ENCODE measurements at regions not wholly inside any gene's neighbourhood (a gene's known extent, or its start where the extent isn't known, plus 50 kb on each side); places are given as distances from the start of the nearest gene placed in this dataset.

DNA sequence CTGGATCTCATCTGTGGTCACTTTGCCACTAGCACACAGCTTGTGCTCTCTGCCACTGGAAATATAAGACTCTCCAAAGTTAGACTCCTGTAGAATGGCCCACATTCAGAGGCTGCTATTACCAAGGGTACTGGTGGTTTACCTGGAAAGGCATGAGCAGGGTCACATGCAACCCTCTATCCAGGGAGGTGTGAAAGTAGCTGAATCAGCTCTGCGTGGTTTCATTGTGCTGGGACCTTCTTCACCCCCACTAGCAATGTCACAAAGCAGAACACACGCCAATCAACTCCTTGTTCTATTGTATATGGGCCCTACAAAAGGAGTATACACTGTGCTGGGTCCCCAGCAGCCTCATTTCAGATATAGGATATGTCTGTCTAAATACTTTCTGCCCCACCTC, 353.6 kb upstream of the AUTS2 start:
- H2AK5ac ChIP-seq (ENCODE audit: low read depth, low read length) = no peak overlapping the region
- no peak overlapping the region for H3K18ac ChIP-seq (ENCODE audit: low read depth, low read length)
- no peak overlapping the region for H3K9ac ChIP-seq (ENCODE audit: low read depth, low read length)
- H3K56ac ChIP-seq (ENCODE audit: extremely low read depth, insufficient read depth, low read length) = no peak overlapping the region
- dilution Hi-C loops (cut with HindIII; ENCODE audit: low sequenced_read_pairs, unreplicated experiment) (no loop called here), intact Hi-C loops (cut with micrococcal nuclease) (no loop called here), in situ Hi-C loops (cut with MboI; ENCODE audit: low sequenced_read_pairs) (no loop called here)
- no peak overlapping the region for H2AK9ac ChIP-seq (replicated peaks; ENCODE audit: low read depth, low read length, poor library complexity)
- H3K79me1 ChIP-seq (ENCODE audit: low read depth in 1 of 2, low read length in 2 of 2) = no peaks in the 10 kb centered on the region
- H2BK120ac ChIP-seq (ENCODE audit: low read depth, low read length) = no peak overlapping the region
- CTCF ChIA-PET = no interaction called here
- H3K9me3 ChIP-seq (ENCODE audit: control insufficient read depth, insufficient read depth, low read length) = peaks cover 4% of the 10 kb centered on the region; the same call in 1 of the 2 replicates
- no peak overlapping the region for H4K91ac ChIP-seq (ENCODE audit: insufficient read depth, low read depth, low read length)
- H3K9me1 ChIP-seq (ENCODE audit: insufficient read depth, low read length) = no peaks in the 10 kb centered on the region
- H3K36me3 ChIP-seq (ENCODE audit: control insufficient read depth, insufficient read depth, low read length) = no peaks in the 10 kb centered on the region
- no peaks in the 10 kb centered on the region for H3K4me1 ChIP-seq (ENCODE audit: control insufficient read depth, insufficient read depth, low read length)
- H4K8ac ChIP-seq (ENCODE audit: low read depth in 2 of 2, low read length in 2 of 2) = no peak overlapping the region
- no peak overlapping the region for H2BK15ac ChIP-seq (ENCODE audit: low read depth, low read length)
- H3K27ac ChIP-seq (ENCODE audit: insufficient read depth, low read length) = no peak overlapping the region
- ATAC-seq (ENCODE audit: low read depth) (no peak), DNase-seq (no peak)
- no peak for TF ChIP-seq NFE2L2 (IDR thresholded peaks at IDR 0.05; ENCODE audit: low read depth, low read length)
- no peak for TF ChIP-seq SMC3 (IDR thresholded peaks at IDR 0.05; ENCODE audit: low read depth, low read length)
- no peak for TF ChIP-seq POLR2A (IDR thresholded peaks at IDR 0.05; ENCODE audit: low read depth, low read length)
- TF ChIP-seq CHD1 (IDR thresholded peaks at IDR 0.05; ENCODE audit: low read depth, low read length) = no peak
- no peak for TF ChIP-seq MAZ (IDR thresholded peaks at IDR 0.05; ENCODE audit: borderline replicate concordance, low read depth, low read length)
- no peak overlapping the region for H3K14ac ChIP-seq (replicated peaks; ENCODE audit: low read depth, low read length)
- no TSS peak for BruUV-seq (replicated peaks)
- no peak overlapping the region for H3K4ac ChIP-seq (ENCODE audit: low read depth, low read length)
- no peak overlapping the region for H3K4me2 ChIP-seq (ENCODE audit: low read depth, low read length)
- no peaks in the 10 kb centered on the region for H3K27me3 ChIP-seq (ENCODE audit: control insufficient read depth, insufficient read depth, low read length)
- H3K4me3 ChIP-seq (ENCODE audit: insufficient read depth, low read depth, low read length) = no peak overlapping the region
- no peak overlapping the region for H2BK5ac ChIP-seq (ENCODE audit: low read depth, low read length, poor library complexity, severe bottlenecking)
- no CpG with 5 or more reads among the region's 2 CpGs for WGBS, 2 experiments (ENCODE audit: extremely low coverage in 2 of 2, insufficient read length in 1 of 2)
- no peak overlapping the region for H4K5ac ChIP-seq (ENCODE audit: low read depth, low read length)
- H4K20me1 ChIP-seq (ENCODE audit: insufficient read depth, low read length) = no peaks in the 10 kb centered on the region
- H2AFZ ChIP-seq (replicated peaks; ENCODE audit: low read length, poor library complexity) = no peak overlapping the region
- POLR2A ChIA-PET (ENCODE audit: unreplicated experiment) = no interaction called here
- H3K23ac ChIP-seq (ENCODE audit: low read depth, low read length) = no peak overlapping the region
- no peak overlapping the region for H2BK20ac ChIP-seq (ENCODE audit: low read depth, low read length)

All from IMR-90 (cell line).